ENCODE measurements at regions not wholly inside any gene's neighbourhood (a gene's known extent, or its start where the extent isn't known, plus 50 kb on each side); places are given as distances from the start of the nearest gene placed in this dataset.
A peak's percentile ranks its signal among the peaks of the same experiment; 100 is the strongest.

GRCh38 chr7:42686594-42687156 lies 225.2 kb downstream of the C7orf25 start:
- Mint-ChIP-seq H3K4me1 (peaks cover 28% of the 10 kb centered on the region), H3K27ac (ENCODE audit: unreplicated experiment) (peak overlapping the region; percentile 46), H3K9me3 (no peaks in the 10 kb centered on the region), H3K36me3 (ENCODE audit: low read depth) (no peaks in the 10 kb centered on the region), H3K27me3 (ENCODE audit: low read depth) (peaks cover 4% of the 10 kb centered on the region), H3K4me3 (no peak overlapping the region)
- no peak for TF ChIP-seq CTCF (conservative IDR thresholded peaks at IDR 0.05)
- no peak for DNase-seq (ENCODE audit: low read depth, low spot score)

- TF ChIP-seq CTCF (conservative IDR thresholded peaks at IDR 0.05) = no peak
- no peak for DNase-seq (ENCODE audit: low read depth, low spot score)
- Mint-ChIP-seq H3K9me3 (no peaks in the 10 kb centered on the region), H3K4me3 (no peak overlapping the region), H3K4me1 (peaks cover 28% of the 10 kb centered on the region), H3K36me3 (ENCODE audit: low read depth) (no peaks in the 10 kb centered on the region), H3K27me3 (ENCODE audit: low read depth) (peaks cover 4% of the 10 kb centered on the region), H3K27ac (ENCODE audit: unreplicated experiment) (no peak overlapping the region)
Measured at GRCh38 chr7:42685911-42686310, 226.0 kb downstream of the C7orf25 start.

GRCh38 chr7:42677751-42678699 lies 233.8 kb downstream of the C7orf25 start:
- no peak for TF ChIP-seq CTCF (conservative IDR thresholded peaks at IDR 0.05)
- no peaks in the 10 kb centered on the region for H3K27me3 Mint-ChIP-seq (ENCODE audit: low read depth)
- peaks cover 5% of the 10 kb centered on the region for H3K9me3 Mint-ChIP-seq
- no peak for DNase-seq (ENCODE audit: low read depth, low spot score)
- H3K4me1 Mint-ChIP-seq = peaks cover 7% of the 10 kb centered on the region
- H3K36me3 Mint-ChIP-seq (ENCODE audit: low read depth) = peaks cover 4% of the 10 kb centered on the region
- H3K27ac Mint-ChIP-seq (ENCODE audit: unreplicated experiment) = no peak overlapping the region
- no peak overlapping the region for H3K4me3 Mint-ChIP-seq

- Mint-ChIP-seq H3K27ac (ENCODE audit: unreplicated experiment) (no peak overlapping the region), H3K27me3 (ENCODE audit: low read depth) (no peaks in the 10 kb centered on the region), H3K4me1 (peaks cover 10% of the 10 kb centered on the region), H3K9me3 (peaks cover under 1% of the 10 kb centered on the region), H3K4me3 (no peak overlapping the region), H3K36me3 (ENCODE audit: low read depth) (peaks cover under 1% of the 10 kb centered on the region)
- TF ChIP-seq CTCF (conservative IDR thresholded peaks at IDR 0.05) = no peak
- DNase-seq (ENCODE audit: low read depth, low spot score) = no peak
Measured at GRCh38 chr7:42674541-42674940, 237.3 kb downstream of the C7orf25 start.

- Mint-ChIP-seq H3K27ac (ENCODE audit: unreplicated experiment) (no peak overlapping the region), H3K4me1 (peaks cover 7% of the 10 kb centered on the region), H3K9me3 (no peaks in the 10 kb centered on the region), H3K27me3 (ENCODE audit: low read depth) (no peaks in the 10 kb centered on the region), H3K4me3 (no peak overlapping the region), H3K36me3 (ENCODE audit: low read depth) (no peaks in the 10 kb centered on the region)
- TF ChIP-seq CTCF (conservative IDR thresholded peaks at IDR 0.05) = no peak
- DNase-seq (ENCODE audit: low read depth, low spot score) = no peak
Measured at GRCh38 chr7:42673951-42674350, 237.9 kb downstream of the C7orf25 start.
